ENCODE measurements at regions not wholly inside any gene's neighbourhood (a gene's known extent, or its start where the extent isn't known, plus 50 kb on each side); places are given as distances from the start of the nearest gene placed in this dataset.

DNA sequence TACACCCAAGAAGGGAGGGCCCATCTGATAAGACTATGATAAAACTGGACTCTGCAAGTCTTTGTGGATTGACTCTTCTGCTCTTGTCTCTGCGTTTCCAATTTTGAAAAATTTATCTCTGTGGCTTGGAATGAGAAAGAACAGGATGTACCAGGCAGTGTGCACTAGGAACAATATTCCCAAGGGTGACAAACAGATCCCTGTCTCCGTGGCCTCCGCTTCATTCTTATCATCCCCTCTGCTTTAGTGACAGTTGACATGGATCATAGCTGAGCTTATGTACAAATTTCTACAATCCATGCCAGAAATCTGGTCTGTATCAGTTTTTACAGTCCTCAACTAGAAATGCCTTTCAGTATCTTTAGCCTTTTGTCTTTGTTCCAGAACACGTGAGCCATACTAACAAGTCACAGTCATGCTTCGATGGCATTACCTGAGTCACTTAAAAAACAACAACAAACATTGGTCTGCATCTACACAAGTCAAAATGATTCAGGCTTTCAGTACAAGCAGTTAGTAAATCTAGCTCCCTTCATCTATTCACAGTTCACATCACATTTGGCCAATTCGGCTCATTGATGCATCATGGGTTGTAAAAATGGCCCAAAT lies 393.6 kb upstream of the CELF2 start:
- TF ChIP-seq, protein P1, sequence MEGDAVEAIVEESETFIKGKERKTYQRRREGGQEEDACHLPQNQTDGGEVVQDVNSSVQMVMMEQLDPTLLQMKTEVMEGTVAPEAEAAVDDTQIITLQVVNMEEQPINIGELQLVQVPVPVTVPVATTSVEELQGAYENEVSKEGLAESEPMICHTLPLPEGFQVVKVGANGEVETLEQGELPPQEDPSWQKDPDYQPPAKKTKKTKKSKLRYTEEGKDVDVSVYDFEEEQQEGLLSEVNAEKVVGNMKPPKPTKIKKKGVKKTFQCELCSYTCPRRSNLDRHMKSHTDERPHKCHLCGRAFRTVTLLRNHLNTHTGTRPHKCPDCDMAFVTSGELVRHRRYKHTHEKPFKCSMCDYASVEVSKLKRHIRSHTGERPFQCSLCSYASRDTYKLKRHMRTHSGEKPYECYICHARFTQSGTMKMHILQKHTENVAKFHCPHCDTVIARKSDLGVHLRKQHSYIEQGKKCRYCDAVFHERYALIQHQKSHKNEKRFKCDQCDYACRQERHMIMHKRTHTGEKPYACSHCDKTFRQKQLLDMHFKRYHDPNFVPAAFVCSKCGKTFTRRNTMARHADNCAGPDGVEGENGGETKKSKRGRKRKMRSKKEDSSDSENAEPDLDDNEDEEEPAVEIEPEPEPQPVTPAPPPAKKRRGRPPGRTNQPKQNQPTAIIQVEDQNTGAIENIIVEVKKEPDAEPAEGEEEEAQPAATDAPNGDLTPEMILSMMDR (IDR thresholded peaks at IDR 0.05; ENCODE audit: poor library complexity), result no peak
- TF ChIP-seq EZH2phosphoT487 (IDR thresholded peaks at IDR 0.05; ENCODE audit: low read depth, severe bottlenecking, unreplicated experiment) (no peak), EZH2 (IDR thresholded peaks at IDR 0.05; ENCODE audit: borderline replicate concordance) (no peak)
